Body of pancreas (tissue), 4 donors: ENCODE measurements at regions not wholly inside any gene's neighbourhood (a gene's known extent, or its start where the extent isn't known, plus 50 kb on each side); places are given as distances from the start of the nearest gene placed in this dataset.

Experiments used
- CTCF ChIP-seq, 7 experiments: fragments of 450-650 bp in 4 of 7; fragments of 200-600 bp in 3 of 7; sonication (generic) in 3 of 7; IDR thresholded peaks; one replicate each; pipeline ENCODE4 v1.5.1; 2016 to 2019; ENCODE audit warnings: antibody characterized with exemption in 7 of 7
- POLR2A ChIP-seq, 3 donors: fragments of 450-650 bp; IDR thresholded peaks; one replicate each; pipeline ENCODE4 v1.6.1; 2016; ENCODE audit warnings: antibody characterized with exemption in 3 of 3, mild to moderate bottlenecking in 2 of 3

GRCh38 chr9:79023134-79023580 is 548.6 kb upstream of the TLE4 start:
- TF ChIP-seq CTCF (IDR thresholded peaks at IDR 0.05) (no peak), POLR2A (IDR thresholded peaks at IDR 0.05) (no peak)
